ENCODE measurements at regions not wholly inside any gene's neighbourhood (a gene's known extent, or its start where the extent isn't known, plus 50 kb on each side); places are given as distances from the start of the nearest gene placed in this dataset.

DNA sequence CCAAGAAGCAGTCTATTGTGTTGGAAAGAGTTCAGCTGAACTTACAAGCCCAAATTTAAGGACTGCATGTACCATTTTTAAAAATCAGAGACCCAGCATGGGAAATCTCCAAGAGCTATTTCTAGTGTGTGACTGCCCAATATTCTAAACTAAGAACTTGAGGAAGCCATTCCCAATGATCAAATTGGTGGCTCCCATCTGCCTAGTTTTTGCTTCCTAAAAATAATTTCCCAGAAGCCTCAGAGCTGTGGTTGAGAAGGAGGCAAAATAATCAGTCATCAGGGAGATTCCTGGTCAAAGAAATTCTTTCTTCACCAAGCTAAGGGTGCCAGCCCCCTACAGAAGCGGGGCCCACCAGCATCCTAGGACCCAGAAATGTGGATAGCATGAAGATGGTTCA lies 176.1 kb upstream of the CDH5 start:
- TF ChIP-seq PAX5 (IDR thresholded peaks at IDR 0.05; ENCODE audit: insufficient read depth, low read length, severe bottlenecking), result no peak
- TF ChIP-seq POLR2AphosphoS5 (IDR thresholded peaks at IDR 0.05; ENCODE audit: low read depth, low read length), result no peak
- no peak for TF ChIP-seq TAF1 (IDR thresholded peaks at IDR 0.05; ENCODE audit: low read depth, low read length)
